ENCODE measurements at regions not wholly inside any gene's neighbourhood (a gene's known extent, or its start where the extent isn't known, plus 50 kb on each side); places are given as distances from the start of the nearest gene placed in this dataset.
"Not testable (repeated sequence)": the region's sequence is repeated elsewhere in the genome, so short reads cannot be mapped to it uniquely, and the experiment has no call there.

GRCh38 chr5:162939991-162940390 lies 497.4 kb upstream of the CCNG1 start:
- Histone ChIP-seq H3K36me3 (ENCODE audit: insufficient read depth, low read length) (no peaks in the 10 kb centered on the region), H4K20me1 (ENCODE audit: insufficient read depth) (no peaks in the 10 kb centered on the region), H3K27me3 (ENCODE audit: insufficient read depth, low read depth, low read length) (no peaks in the 10 kb centered on the region), H3K9me3 (ENCODE audit: low read length) (no peaks in the 10 kb centered on the region), H3K9ac (ENCODE audit: low read length) (no peak overlapping the region), H3K4me2 (ENCODE audit: low read length) (no peak overlapping the region), H2AFZ (ENCODE audit: low read depth, low read length) (no peak overlapping the region), H3K79me2 (replicated peaks; ENCODE audit: insufficient read depth, low read length) (no peaks in the 10 kb centered on the region), H3K9me2 (ENCODE audit: insufficient read depth, low read length) (no peaks in the 10 kb centered on the region), H3K4me3 (ENCODE audit: low read length) (no peak overlapping the region), H3K27ac (ENCODE audit: low read length) (no peak overlapping the region), H3F3A (ENCODE audit: insufficient read depth, low read length, poor library complexity, severe bottlenecking) (peaks cover 3% of the 10 kb centered on the region)
- TF ChIP-seq POLR2AphosphoS5 (IDR thresholded peaks at IDR 0.05) (no peak), CTCF (IDR thresholded peaks at IDR 0.05; ENCODE audit: poor library complexity, severe bottlenecking) (no peak), REST (IDR thresholded peaks at IDR 0.05; ENCODE audit: borderline replicate concordance) (no peak), SMC3 (conservative IDR thresholded peaks at IDR 0.05; ENCODE audit: poor library complexity) (no peak), RAD21 (conservative IDR thresholded peaks at IDR 0.05) (no peak), MXI1 (conservative IDR thresholded peaks at IDR 0.05; ENCODE audit: poor library complexity, severe bottlenecking) (no peak), EP300 (conservative IDR thresholded peaks at IDR 0.05; ENCODE audit: poor library complexity, severe bottlenecking) (no peak), EZH2 (IDR thresholded peaks at IDR 0.05; ENCODE audit: borderline replicate concordance, insufficient read depth, low read length, poor library complexity, severe bottlenecking) (no peak), TAF1 (IDR thresholded peaks at IDR 0.05; ENCODE audit: low read depth) (no peak)

- H3K27ac ChIP-seq (ENCODE audit: low read length), result peak overlapping the region; percentile 88
- no peaks in the 10 kb centered on the region for H4K20me1 ChIP-seq (ENCODE audit: insufficient read depth)
- H3K9ac ChIP-seq (ENCODE audit: low read length), result peak overlapping the region; percentile 42
- H3F3A ChIP-seq (ENCODE audit: insufficient read depth, low read length, poor library complexity, severe bottlenecking), result peaks cover 7% of the 10 kb centered on the region
- no peaks in the 10 kb centered on the region for H3K9me3 ChIP-seq (ENCODE audit: low read length)
- TF ChIP-seq POLR2AphosphoS5 (IDR thresholded peaks at IDR 0.05), result peak; percentile 47
- peak; percentile 96 for TF ChIP-seq EP300 (conservative IDR thresholded peaks at IDR 0.05; ENCODE audit: poor library complexity, severe bottlenecking)
- no peak for TF ChIP-seq MXI1 (conservative IDR thresholded peaks at IDR 0.05; ENCODE audit: poor library complexity, severe bottlenecking)
- H3K9me2 ChIP-seq (ENCODE audit: insufficient read depth, low read length), result no peaks in the 10 kb centered on the region
- H3K79me2 ChIP-seq (replicated peaks; ENCODE audit: insufficient read depth, low read length), result no peaks in the 10 kb centered on the region
- peak overlapping the region; percentile 39 for H3K4me3 ChIP-seq (ENCODE audit: low read length)
- H2AFZ ChIP-seq (ENCODE audit: low read depth, low read length), result no peak overlapping the region
- no peaks in the 10 kb centered on the region for H3K36me3 ChIP-seq (ENCODE audit: insufficient read depth, low read length)
- H3K4me2 ChIP-seq (ENCODE audit: low read length), result peak overlapping the region; percentile 31
- H3K27me3 ChIP-seq (ENCODE audit: insufficient read depth, low read depth, low read length), result no peaks in the 10 kb centered on the region
These were observed 488.7 kb upstream of the CCNG1 start for GRCh38 chr5:162948677-162949076.

GRCh38 chr5:162956570-162956969 lies 480.8 kb upstream of the CCNG1 start:
- H3K9me3 ChIP-seq (ENCODE audit: low read length), result no peaks in the 10 kb centered on the region

GRCh38 chr5:162964144-162964543 lies 473.3 kb upstream of the CCNG1 start:
- H3K9me2 ChIP-seq (ENCODE audit: insufficient read depth, low read length); H3K4me2 ChIP-seq (ENCODE audit: low read length); H3F3A ChIP-seq (ENCODE audit: insufficient read depth, low read length, poor library complexity, severe bottlenecking); H3K9ac ChIP-seq (ENCODE audit: low read length); H4K20me1 ChIP-seq (ENCODE audit: insufficient read depth); H3K4me3 ChIP-seq (ENCODE audit: low read length); H2AFZ ChIP-seq (ENCODE audit: low read depth, low read length); H3K79me2 ChIP-seq (replicated peaks; ENCODE audit: insufficient read depth, low read length); H3K9me3 ChIP-seq (ENCODE audit: low read length); H3K27ac ChIP-seq (ENCODE audit: low read length); H3K27me3 ChIP-seq (ENCODE audit: insufficient read depth, low read depth, low read length); H3K36me3 ChIP-seq (ENCODE audit: insufficient read depth, low read length): not testable (repeated sequence)

More at GRCh38 chr5:162956570-162956969, 480.8 kb upstream of the CCNG1 start:
- Histone ChIP-seq H3K4me2 (ENCODE audit: low read length) (no peak overlapping the region), H3K27ac (ENCODE audit: low read length) (no peak overlapping the region), H3K9ac (ENCODE audit: low read length) (no peak overlapping the region), H3K9me2 (ENCODE audit: insufficient read depth, low read length) (no peaks in the 10 kb centered on the region), H3K4me3 (ENCODE audit: low read length) (no peak overlapping the region), H3K36me3 (ENCODE audit: insufficient read depth, low read length) (no peaks in the 10 kb centered on the region), H4K20me1 (ENCODE audit: insufficient read depth) (no peaks in the 10 kb centered on the region), H3F3A (ENCODE audit: insufficient read depth, low read length, poor library complexity, severe bottlenecking) (no peaks in the 10 kb centered on the region), H2AFZ (ENCODE audit: low read depth, low read length) (no peak overlapping the region), H3K79me2 (replicated peaks; ENCODE audit: insufficient read depth, low read length) (no peaks in the 10 kb centered on the region), H3K27me3 (ENCODE audit: insufficient read depth, low read depth, low read length) (no peaks in the 10 kb centered on the region)
- TF ChIP-seq EZH2 (IDR thresholded peaks at IDR 0.05; ENCODE audit: borderline replicate concordance, insufficient read depth, low read length, poor library complexity, severe bottlenecking), result no peak
- no peak for TF ChIP-seq SMC3 (conservative IDR thresholded peaks at IDR 0.05; ENCODE audit: poor library complexity)

All from neural cell (in vitro differentiated cells).